Adipocyte (in vitro differentiated cells): ENCODE measurements at regions not wholly inside any gene's neighbourhood (a gene's known extent, or its start where the extent isn't known, plus 50 kb on each side); places are given as distances from the start of the nearest gene placed in this dataset.

Source experiments
- DNase-seq: peaks from one replicate; pipeline ENCODE4 v3.0.0-alpha.2; 2015; ENCODE audit warnings: low read depth
- H3K27me3 ChIP-seq: replicated peaks from 2 replicates; pipeline ENCODE4 v1.7.0; 2013; ENCODE audit warnings: mild to moderate bottlenecking, low read length, moderate library complexity; ENCODE audit not compliant: control insufficient read depth, insufficient read depth
- H3K36me3 ChIP-seq: 2 replicates; pipeline ENCODE4 v1.7.0; 2013; ENCODE audit warnings: low read length, mild to moderate bottlenecking, moderate library complexity; ENCODE audit not compliant: control insufficient read depth, insufficient read depth, severe bottlenecking
- H3K4me1 ChIP-seq: 2 replicates; pipeline ENCODE4 v1.7.0; 2013; ENCODE audit warnings: mild to moderate bottlenecking, low read length, moderate library complexity; ENCODE audit not compliant: control insufficient read depth, insufficient read depth
- H3K4me3 ChIP-seq: 2 replicates; pipeline ENCODE4 v1.7.0; 2013; ENCODE audit warnings: mild to moderate bottlenecking, low read length, moderate library complexity
- H3K9ac ChIP-seq: 2 replicates; pipeline ENCODE4 v1.7.0; 2013; ENCODE audit warnings: mild to moderate bottlenecking, low read length, moderate library complexity
- H3K9me3 ChIP-seq: 2 replicates; pipeline ENCODE4 v1.7.0; 2013; ENCODE audit warnings: mild to moderate bottlenecking, low read length, moderate library complexity; ENCODE audit not compliant: control insufficient read depth

DNA sequence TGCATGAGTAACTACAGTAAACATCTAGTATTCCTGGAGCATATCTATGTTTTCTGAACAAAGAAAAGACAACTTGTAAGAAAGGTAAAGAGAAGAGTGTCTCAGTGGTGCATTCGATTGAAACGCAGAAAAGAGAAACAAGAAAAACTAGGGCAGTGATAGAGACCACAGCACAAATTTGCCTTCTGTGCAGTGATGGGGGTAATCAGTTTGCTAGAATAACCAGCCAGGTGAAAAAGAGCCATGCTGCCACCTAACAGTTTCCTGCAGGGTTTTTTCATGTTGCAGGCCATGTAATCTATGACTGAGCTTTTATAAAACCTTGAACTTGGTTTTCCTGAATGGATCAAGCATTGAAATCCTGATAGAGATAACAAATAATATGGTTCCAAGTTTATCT is 198.4 kb upstream of the MEF2C start:
- no peaks in the 10 kb centered on the region for H3K4me1 ChIP-seq
- no peaks in the 10 kb centered on the region for H3K27me3 ChIP-seq
- H3K4me3 ChIP-seq = no peak overlapping the region
- no peak overlapping the region for H3K9ac ChIP-seq
- no peak for DNase-seq
- H3K36me3 ChIP-seq = no peaks in the 10 kb centered on the region
- no peaks in the 10 kb centered on the region for H3K9me3 ChIP-seq

DNA sequence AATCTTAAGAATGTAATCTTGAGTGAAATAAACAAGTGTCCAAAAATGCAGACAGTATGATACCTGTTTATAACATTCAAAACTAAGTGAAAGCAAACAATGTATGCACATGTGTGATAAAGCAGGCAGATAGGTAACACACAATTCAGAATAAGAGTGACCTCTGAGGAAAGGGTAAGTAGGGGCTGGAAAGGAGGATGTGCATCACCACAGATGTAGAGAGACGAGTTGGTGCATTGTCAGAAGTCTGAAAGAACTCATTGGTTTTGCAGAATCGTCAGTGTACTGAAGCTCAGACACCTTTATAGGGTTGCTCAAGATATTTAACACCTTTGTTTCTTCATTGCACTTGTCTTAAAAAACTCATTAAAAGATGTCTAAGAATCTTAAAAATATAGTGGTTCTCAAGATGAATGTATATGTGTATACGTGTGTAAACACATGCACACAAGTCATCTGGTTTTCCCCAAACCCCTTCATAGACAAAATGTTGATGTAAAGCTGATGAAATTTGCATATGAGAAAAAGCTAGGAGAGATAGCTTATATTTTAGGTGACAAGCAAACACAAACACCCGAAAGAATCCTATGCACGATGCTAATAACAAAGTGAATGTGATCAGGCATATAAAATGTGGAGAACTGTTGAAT is 197.6 kb upstream of the MEF2C start:
- H3K36me3 ChIP-seq = no peaks in the 10 kb centered on the region
- no peak for DNase-seq
- no peak overlapping the region for H3K9ac ChIP-seq
- H3K4me1 ChIP-seq = no peaks in the 10 kb centered on the region
- H3K9me3 ChIP-seq = no peaks in the 10 kb centered on the region
- H3K27me3 ChIP-seq = no peaks in the 10 kb centered on the region
- no peak overlapping the region for H3K4me3 ChIP-seq

DNA sequence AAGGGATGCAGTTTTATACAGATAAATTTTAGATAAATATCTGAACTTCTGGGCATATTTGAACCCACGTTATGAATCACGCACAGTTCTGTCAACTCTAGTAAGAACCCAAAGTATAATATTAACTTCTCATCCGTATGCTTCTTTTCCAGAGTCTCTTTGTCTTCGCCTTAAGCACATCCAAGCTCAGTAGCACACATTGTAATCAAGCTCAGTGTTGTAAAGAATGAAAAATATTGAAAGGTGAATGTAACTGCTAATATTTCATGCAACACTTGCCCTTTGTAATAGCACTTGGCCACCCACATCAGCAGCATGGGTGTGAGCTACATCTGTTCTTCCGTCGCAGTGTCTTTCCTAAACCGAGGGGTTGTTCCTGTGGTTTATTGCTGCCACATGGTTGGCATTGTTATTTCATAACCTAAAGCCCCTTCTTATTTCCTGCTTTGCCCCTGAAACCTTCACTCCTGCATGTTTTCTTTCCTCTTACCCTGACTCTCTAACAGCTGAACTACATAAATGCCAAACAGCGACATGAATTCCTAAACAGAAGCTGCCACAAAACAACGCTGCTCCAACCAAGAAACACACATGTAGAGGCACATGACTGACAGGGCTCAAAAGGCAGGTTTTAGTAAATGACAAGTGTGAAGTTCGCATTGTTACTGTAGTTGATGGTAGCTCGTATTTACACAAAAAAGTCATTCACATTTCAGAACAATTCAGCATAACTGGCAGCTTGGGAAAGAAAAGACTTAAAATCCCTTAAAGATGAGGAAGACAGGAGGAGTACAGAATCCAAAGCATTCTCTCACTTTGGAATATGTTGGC is 190.1 kb upstream of the MEF2C start:
- Histone ChIP-seq H3K4me1 (no peaks in the 10 kb centered on the region), H3K36me3 (no peaks in the 10 kb centered on the region), H3K9ac (no peak overlapping the region), H3K4me3 (no peak overlapping the region), H3K9me3 (no peaks in the 10 kb centered on the region), H3K27me3 (peaks cover 3% of the 10 kb centered on the region)
- DNase-seq = no peak

DNA sequence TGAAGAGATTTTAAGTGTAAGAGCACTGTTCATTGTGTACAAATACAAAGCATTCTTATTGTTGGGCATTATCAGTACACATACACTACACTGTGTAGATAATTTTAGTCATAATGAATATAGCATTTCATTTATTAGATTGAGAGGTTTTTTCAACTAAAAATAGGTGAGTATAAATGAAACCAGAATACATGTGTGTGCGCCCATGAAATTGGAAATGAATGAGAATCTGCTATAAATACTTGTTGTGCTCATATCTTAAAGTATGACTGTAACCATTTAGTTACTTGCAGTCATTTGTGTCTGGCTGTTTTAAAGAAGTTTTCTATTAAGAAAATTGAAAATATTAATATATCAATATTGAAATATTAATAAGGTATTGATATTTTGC is 189.0 kb upstream of the MEF2C start:
- Histone ChIP-seq H3K9ac (no peak overlapping the region), H3K36me3 (no peaks in the 10 kb centered on the region), H3K4me3 (no peak overlapping the region), H3K4me1 (no peaks in the 10 kb centered on the region), H3K9me3 (no peaks in the 10 kb centered on the region), H3K27me3 (peaks cover 3% of the 10 kb centered on the region)
- DNase-seq = no peak

DNA sequence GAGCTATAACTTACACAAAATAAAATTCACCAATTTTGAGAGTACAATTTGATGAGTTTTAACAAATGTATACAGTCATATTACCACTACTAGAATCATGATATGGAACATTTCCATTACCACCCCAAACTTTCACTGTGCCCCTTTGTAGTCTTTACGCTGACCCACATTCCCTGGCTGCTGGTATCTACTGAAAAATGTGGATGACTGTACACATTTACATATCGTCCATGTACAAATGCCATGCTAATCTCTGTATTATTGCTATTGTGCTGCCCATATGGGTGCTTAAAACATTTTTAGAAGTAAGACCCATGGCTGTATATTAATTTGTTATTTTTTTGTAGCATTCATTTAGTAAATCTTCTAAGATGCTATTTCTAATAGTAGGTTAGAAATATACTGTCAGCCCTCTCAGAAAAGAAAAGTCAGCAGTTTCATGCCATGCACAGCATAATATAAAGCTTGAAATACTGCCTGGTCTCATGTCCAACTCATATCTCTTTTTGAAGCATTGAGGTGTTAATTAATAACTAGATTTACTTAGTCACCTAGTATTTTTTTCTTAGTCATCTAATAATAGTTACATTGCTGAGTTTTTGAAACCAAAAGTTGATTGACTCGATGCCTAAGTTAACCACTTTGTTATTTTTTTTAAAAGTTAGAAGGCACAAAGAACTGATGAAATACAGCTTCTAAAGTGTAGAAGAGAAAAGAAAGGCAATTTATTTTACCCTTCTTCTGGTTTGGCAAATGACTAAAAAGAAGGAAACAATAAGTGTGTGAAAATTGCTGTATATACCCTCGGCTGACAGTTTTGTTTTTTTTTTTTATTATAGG is 188.3 kb upstream of the MEF2C start:
- H3K36me3 ChIP-seq = no peaks in the 10 kb centered on the region
- no peaks in the 10 kb centered on the region for H3K9me3 ChIP-seq
- H3K9ac ChIP-seq = no peak overlapping the region
- H3K4me1 ChIP-seq = no peaks in the 10 kb centered on the region
- no peak for DNase-seq
- peaks cover 3% of the 10 kb centered on the region for H3K27me3 ChIP-seq
- no peak overlapping the region for H3K4me3 ChIP-seq

DNA sequence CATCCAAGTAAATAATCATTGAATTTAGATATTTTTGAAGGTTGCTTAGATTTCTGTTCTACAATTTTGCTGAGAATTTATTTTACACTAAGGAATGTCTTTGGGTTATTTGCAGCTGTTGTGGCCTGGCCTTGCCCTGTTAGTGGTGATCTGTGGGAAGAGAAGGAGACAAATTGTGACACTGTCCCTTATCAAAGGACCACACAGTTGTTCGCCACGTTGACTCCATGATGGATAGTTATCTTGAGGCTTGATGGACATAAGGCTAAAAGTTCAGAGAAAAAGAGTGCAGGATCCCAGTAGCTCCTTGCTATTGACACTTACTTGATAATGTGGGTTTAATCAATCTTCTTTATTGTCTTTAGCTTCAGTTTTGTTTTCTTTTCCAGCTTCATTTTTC is 186.6 kb upstream of the MEF2C start:
- Histone ChIP-seq H3K9ac (no peak overlapping the region), H3K36me3 (no peaks in the 10 kb centered on the region), H3K4me1 (peaks cover 6% of the 10 kb centered on the region), H3K27me3 (peaks cover 3% of the 10 kb centered on the region), H3K4me3 (no peak overlapping the region), H3K9me3 (no peaks in the 10 kb centered on the region)
- DNase-seq = no peak

DNA sequence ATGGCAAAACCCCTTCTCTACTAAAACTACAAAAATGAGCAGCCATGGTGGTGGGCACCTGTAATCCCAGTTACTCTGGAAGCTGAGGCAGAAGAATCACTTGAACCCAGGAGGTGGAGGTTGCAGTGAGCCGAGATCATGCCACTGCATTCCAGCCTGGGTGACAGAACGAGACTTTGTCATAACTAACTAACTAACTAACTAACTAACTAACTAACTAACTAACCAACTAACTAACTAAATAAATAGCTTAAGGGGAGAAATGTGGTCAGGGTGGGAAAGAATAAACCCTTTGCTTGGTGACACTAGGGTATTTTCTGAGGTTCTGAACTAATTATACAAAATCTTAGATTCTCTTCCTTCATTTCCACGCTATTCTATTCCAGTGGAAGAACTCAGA is 184.4 kb upstream of the MEF2C start:
- H3K9me3 ChIP-seq = no peaks in the 10 kb centered on the region
- H3K4me3 ChIP-seq = no peak overlapping the region
- peaks cover 8% of the 10 kb centered on the region for H3K4me1 ChIP-seq
- no peak overlapping the region for H3K9ac ChIP-seq
- no peaks in the 10 kb centered on the region for H3K36me3 ChIP-seq
- H3K27me3 ChIP-seq = no peaks in the 10 kb centered on the region
- DNase-seq = no peak

DNA sequence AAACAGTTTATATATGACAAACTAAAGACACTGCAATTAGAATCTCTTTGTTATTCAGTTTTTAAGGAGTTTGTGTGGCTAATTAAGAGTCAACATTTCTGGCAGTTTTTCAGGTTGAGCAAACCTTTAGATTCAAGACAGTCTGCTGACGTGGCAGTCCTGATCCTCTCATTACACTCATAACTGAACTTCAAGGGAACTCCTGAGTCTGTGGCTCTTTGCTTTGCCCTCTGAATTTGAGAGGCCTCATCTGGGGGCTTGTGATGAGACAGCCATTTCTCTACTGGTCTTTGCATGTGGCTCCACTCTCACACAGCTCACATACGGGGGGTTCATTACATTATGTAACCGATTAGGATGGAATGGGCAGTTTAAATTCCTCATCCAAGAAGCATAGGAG is 182.9 kb upstream of the MEF2C start:
- H3K9me3 ChIP-seq = no peaks in the 10 kb centered on the region
- H3K27me3 ChIP-seq = no peaks in the 10 kb centered on the region
- no peaks in the 10 kb centered on the region for H3K36me3 ChIP-seq
- no peak for DNase-seq
- H3K4me3 ChIP-seq = no peak overlapping the region
- H3K9ac ChIP-seq = no peak overlapping the region
- peaks cover 8% of the 10 kb centered on the region for H3K4me1 ChIP-seq

DNA sequence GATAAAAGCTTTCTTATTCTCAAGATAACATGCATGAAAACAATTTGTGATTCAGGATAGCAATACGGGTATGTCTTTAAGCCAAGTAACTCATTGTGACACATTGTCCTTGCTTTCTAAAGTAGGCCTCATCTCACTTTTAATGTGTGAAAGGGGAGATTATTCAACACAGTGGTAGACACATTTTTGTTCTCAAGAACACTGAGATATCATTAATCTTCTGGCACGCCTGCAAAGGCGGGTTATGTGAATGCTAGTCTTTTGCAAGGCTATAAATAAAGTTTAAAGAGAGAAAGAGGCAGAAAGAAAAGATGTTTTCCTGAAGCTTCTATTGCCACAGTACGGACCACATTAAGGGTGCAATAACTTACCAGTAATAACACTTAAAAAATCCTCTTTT is 181.8 kb upstream of the MEF2C start:
- H3K4me1 ChIP-seq = peaks cover 8% of the 10 kb centered on the region
- H3K9me3 ChIP-seq = no peaks in the 10 kb centered on the region
- H3K9ac ChIP-seq = no peak overlapping the region
- no peaks in the 10 kb centered on the region for H3K27me3 ChIP-seq
- no peak overlapping the region for H3K4me3 ChIP-seq
- DNase-seq = no peak
- no peaks in the 10 kb centered on the region for H3K36me3 ChIP-seq

DNA sequence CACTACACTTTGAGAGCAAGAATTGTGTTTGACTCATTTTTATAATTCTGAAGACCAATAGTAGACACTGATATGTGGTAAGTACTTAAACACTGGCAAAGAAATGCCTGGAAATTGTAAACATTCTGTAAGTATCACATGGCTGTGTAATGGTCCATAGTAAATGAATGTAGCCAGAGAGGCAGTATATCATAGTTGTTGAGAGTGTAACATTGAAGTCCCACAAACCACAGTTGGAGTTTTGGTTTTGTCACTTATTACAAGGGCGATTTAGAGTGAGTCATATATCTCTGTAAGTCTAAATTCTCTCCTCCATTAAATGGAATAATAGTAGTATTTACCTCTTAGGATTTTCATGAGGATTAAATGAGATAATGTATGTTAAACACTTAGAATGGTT is 181.1 kb upstream of the MEF2C start:
- H3K9ac ChIP-seq = no peak overlapping the region
- H3K9me3 ChIP-seq = no peaks in the 10 kb centered on the region

DNA sequence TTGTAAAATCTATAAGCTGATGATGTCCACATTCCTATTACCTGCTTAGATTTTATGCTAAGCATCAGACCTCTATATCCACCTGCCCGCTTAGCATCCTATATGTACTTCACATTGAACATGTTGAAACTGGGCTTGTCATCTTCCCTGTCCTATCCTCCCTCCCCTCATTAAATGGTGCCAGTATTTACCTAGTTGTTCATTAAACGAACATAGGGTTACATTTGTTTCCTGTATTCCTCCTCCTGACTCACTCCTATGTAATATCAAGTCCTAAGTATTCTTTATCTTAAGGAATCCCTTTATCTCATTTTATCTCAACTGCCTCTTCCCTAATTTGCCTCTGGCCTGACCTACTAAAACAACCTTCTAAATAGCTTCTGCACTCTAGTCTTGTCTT is 177.8 kb upstream of the MEF2C start:
- peaks cover 8% of the 10 kb centered on the region for H3K4me1 ChIP-seq
- H3K36me3 ChIP-seq = no peaks in the 10 kb centered on the region
- no peaks in the 10 kb centered on the region for H3K9me3 ChIP-seq
- H3K27me3 ChIP-seq = no peaks in the 10 kb centered on the region
- no peak for DNase-seq
- no peak overlapping the region for H3K4me3 ChIP-seq
- no peak overlapping the region for H3K9ac ChIP-seq

More for the DNA sequence above, 181.1 kb upstream of the MEF2C start:
- Histone ChIP-seq H3K4me3 (no peak overlapping the region), H3K4me1 (peaks cover 8% of the 10 kb centered on the region), H3K36me3 (no peaks in the 10 kb centered on the region), H3K27me3 (no peaks in the 10 kb centered on the region)
- no peak for DNase-seq
